AG04450 (cell line): ENCODE measurements at regions not wholly inside any gene's neighbourhood (a gene's known extent, or its start where the extent isn't known, plus 50 kb on each side); places are given as distances from the start of the nearest gene placed in this dataset.

ENCODE experiments used
- CTCF ChIA-PET: fragments of 300-600, 350-600 bp; formaldehyde crosslinking; extraction: SDS; loops from one replicate; lab custom pipeline; 2022; ENCODE audit warnings: antibody characterized with exemption, inconsistent platforms; lab: Charles Lee
- POLR2A ChIA-PET: fragments of 350-600 bp; formaldehyde crosslinking; extraction: SDS; loops from one replicate; lab custom pipeline; 2021; ENCODE audit warnings: antibody characterized with exemption, inconsistent platforms; lab: Yijun Ruan, JAX
- DNase-seq: peaks from one replicate; pipeline ENCODE4 v3.0.0-alpha.2; 2011; ENCODE audit warnings: low read depth, low spot score
- H3K27ac ChIP-seq: one replicate; pipeline ENCODE4 v1.5.1; 2012; ENCODE audit warnings: low read depth, low read length, control low read depth
- H3K27me3 ChIP-seq: one replicate; pipeline ENCODE4 v1.6.0; 2012; ENCODE audit warnings: low read length; ENCODE audit not compliant: control insufficient read depth, insufficient read depth
- H3K4me3 ChIP-seq: 2 replicates; pipeline ENCODE4 v1.5.1; 2011; ENCODE audit warnings: mild to moderate bottlenecking, low read depth, low read length, control low read depth
- H3K9me3 ChIP-seq: 2 replicates; pipeline ENCODE4 v1.5.1; 2012; ENCODE audit warnings: low read length; ENCODE audit not compliant: control insufficient read depth, insufficient read depth
- CTCF ChIP-seq: IDR thresholded peaks from 2 replicates; pipeline ENCODE4 v1.5.1; 2011; ENCODE audit warnings: low read depth, low read length, control low read depth, inconsistent platforms

GRCh38 chr2:215843579-215843978 lies 169.8 kb downstream of the MREG start:
- ChIA-PET POLR2A (no interaction called here), CTCF (no interaction called here)
- Histone ChIP-seq H3K27me3 (no peaks in the 10 kb centered on the region), H3K27ac (no peak overlapping the region), H3K9me3 (no peaks in the 10 kb centered on the region), H3K4me3 (no peak overlapping the region)
- DNase-seq = peak; percentile 30
- no peak for TF ChIP-seq CTCF

GRCh38 chr2:215841175-215841816 lies 172.1 kb downstream of the MREG start:
- no peak for DNase-seq
- Histone ChIP-seq H3K9me3 (no peaks in the 10 kb centered on the region), H3K4me3 (no peak overlapping the region), H3K27me3 (no peaks in the 10 kb centered on the region), H3K27ac (no peak overlapping the region)
- TF ChIP-seq CTCF = no peak
- ChIA-PET POLR2A (no interaction called here), CTCF (interaction anchor here (0.5 to 2.0 kb wide), 2 partner anchors 13 to 430 kb away, joined by 5 to 10 read pairs; no protein-coding TSS in a partner anchor)

- ChIA-PET CTCF (interaction anchor here (2.0 kb wide), 1 partner anchor 12 kb away, joined by 10 read pairs; no protein-coding TSS in a partner anchor), POLR2A (interaction anchor here (0.6 kb wide), 1 partner anchor 119 kb away, joined by 3 read pairs; no protein-coding TSS in a partner anchor)
- Histone ChIP-seq H3K4me3 (no peak overlapping the region), H3K27me3 (no peaks in the 10 kb centered on the region), H3K9me3 (no peaks in the 10 kb centered on the region), H3K27ac (no peak overlapping the region)
- TF ChIP-seq CTCF = no peak
- no peak for DNase-seq
These were observed 173.5 kb downstream of the MREG start for GRCh38 chr2:215839816-215840215.

GRCh38 chr2:215839309-215839708 lies 174.0 kb downstream of the MREG start:
- CTCF ChIA-PET = no interaction called here
- POLR2A ChIA-PET = no interaction called here
- no peak for TF ChIP-seq CTCF

GRCh38 chr2:215836881-215837280 lies 176.5 kb downstream of the MREG start:
- DNase-seq = no peak
- ChIA-PET CTCF (interaction anchor here (0.7 kb wide), 1 partner anchor 197 kb away, joined by 5 read pairs; no protein-coding TSS in a partner anchor), POLR2A (no interaction called here)
- Histone ChIP-seq H3K27ac (no peak overlapping the region), H3K9me3 (no peaks in the 10 kb centered on the region), H3K27me3 (no peaks in the 10 kb centered on the region), H3K4me3 (no peak overlapping the region)
- TF ChIP-seq CTCF = no peak

More at GRCh38 chr2:215839309-215839708, 174.0 kb downstream of the MREG start:
- no peak for DNase-seq
- no peaks in the 10 kb centered on the region for H3K27me3 ChIP-seq
- H3K4me3 ChIP-seq = no peak overlapping the region
- H3K9me3 ChIP-seq = no peaks in the 10 kb centered on the region
- no peak overlapping the region for H3K27ac ChIP-seq
